Mesendoderm (in vitro differentiated cells): ENCODE measurements at regions not wholly inside any gene's neighbourhood (a gene's known extent, or its start where the extent isn't known, plus 50 kb on each side); places are given as distances from the start of the nearest gene placed in this dataset.

Experiments
- DNase-seq: peaks from one replicate; pipeline ENCODE4 v3.0.0; 2013
- H2AK5ac ChIP-seq: 2 replicates; pipeline ENCODE4 v1.6.1; 2013; ENCODE audit warnings: low read length, inconsistent platforms
- H2BK120ac ChIP-seq: 2 replicates; pipeline ENCODE4 v1.6.1; 2013; ENCODE audit warnings: low read depth, mild to moderate bottlenecking, low read length, moderate library complexity, mixed read lengths
- H2BK15ac ChIP-seq: replicated peaks from 2 replicates; pipeline ENCODE4 v1.6.1; 2013; ENCODE audit warnings: low read depth, mild to moderate bottlenecking, moderate library complexity
- H2BK5ac ChIP-seq: 2 replicates; pipeline ENCODE4 v1.6.1; 2013; ENCODE audit warnings: low read length, inconsistent platforms
- H3K18ac ChIP-seq: 2 replicates; pipeline ENCODE4 v1.6.1; 2013; ENCODE audit warnings: mild to moderate bottlenecking, low read length, mixed read lengths
- H3K23ac ChIP-seq: one replicate; pipeline ENCODE4 v1.6.1; 2013; ENCODE audit warnings: low read length
- H3K27ac ChIP-seq: 2 replicates; pipeline ENCODE4 v1.5.1; 2013; ENCODE audit warnings: low read depth, mild to moderate bottlenecking, inconsistent platforms, low read length, moderate library complexity
- H3K27me3 ChIP-seq: 2 replicates; pipeline ENCODE4 v1.6.1; 2013; ENCODE audit warnings: low read length, control low read depth, mild to moderate bottlenecking, inconsistent platforms; ENCODE audit not compliant: insufficient read depth, poor library complexity
- H3K36me3 ChIP-seq: 2 replicates; pipeline ENCODE4 v1.6.1; 2013; ENCODE audit warnings: low read length, inconsistent platforms; ENCODE audit not compliant: control insufficient read depth, insufficient read depth
- H3K4ac ChIP-seq: one replicate; pipeline ENCODE4 v1.6.1; 2013; ENCODE audit warnings: low read depth, mild to moderate bottlenecking, low read length, moderate library complexity
- H3K4me1 ChIP-seq: 2 replicates; pipeline ENCODE4 v1.6.1; 2013; ENCODE audit warnings: low read depth, low read length, inconsistent platforms; ENCODE audit not compliant: control insufficient read depth
- H3K4me2 ChIP-seq: 2 replicates; pipeline ENCODE4 v1.6.1; 2013; ENCODE audit warnings: low read length
- H3K4me3 ChIP-seq: 2 replicates; pipeline ENCODE4 v1.5.1; 2013; ENCODE audit warnings: mild to moderate bottlenecking, low read length
- H3K56ac ChIP-seq: one replicate; pipeline ENCODE4 v1.6.1; 2013; ENCODE audit warnings: low read length
- H3K79me1 ChIP-seq: 2 replicates; pipeline ENCODE4 v1.6.1; 2013; ENCODE audit warnings: low read length, inconsistent platforms
- H3K79me2 ChIP-seq: 2 replicates; pipeline ENCODE4 v1.6.1; 2013; ENCODE audit warnings: mild to moderate bottlenecking, low read length; ENCODE audit not compliant: control insufficient read depth, insufficient read depth
- H3K9ac ChIP-seq: 2 replicates; pipeline ENCODE4 v1.6.1; 2013; ENCODE audit warnings: low read length, inconsistent platforms
- H4K5ac ChIP-seq: one replicate; pipeline ENCODE4 v1.6.1; 2013; ENCODE audit warnings: low read length
- H4K8ac ChIP-seq: one replicate; pipeline ENCODE4 v1.6.1; 2013; ENCODE audit warnings: low read depth, mild to moderate bottlenecking, control low read depth, low read length, moderate library complexity
- WGBS: extraction: QIAGEN DNeasy Blood & Tissue Kit; methylation state at CpG from one replicate; pipeline ENCODE4 v1.1.7; 2013; ENCODE audit warnings: low lambda C conversion rate, missing lambda C conversion rate; ENCODE audit not compliant: insufficient coverage; ENCODE audit errors: extremely low coverage; 5-methylcytosine and 5-hydroxymethylcytosine counted together

DNA sequence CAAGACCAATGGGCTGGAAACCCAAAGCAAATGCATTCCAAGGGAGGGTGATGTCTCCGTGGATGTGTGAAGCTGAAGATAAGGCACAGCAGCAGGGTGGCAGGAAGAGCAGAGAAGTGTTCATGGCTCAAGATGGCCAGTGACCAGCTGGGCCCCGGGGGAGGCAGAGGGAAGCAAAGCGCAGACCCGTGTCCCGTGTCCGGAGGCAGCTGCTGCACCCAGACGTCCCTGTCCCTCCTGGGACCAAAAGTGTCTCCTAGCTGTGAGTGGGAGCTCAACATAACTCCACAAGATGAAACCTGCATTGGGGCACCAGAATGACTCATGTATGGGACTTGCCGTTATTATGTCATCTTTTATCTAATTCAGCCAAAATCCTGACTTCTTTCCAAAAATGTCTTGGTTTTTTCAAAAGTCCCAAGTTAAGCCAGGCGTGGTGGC lies 118.2 kb downstream of the RIPK4 start:
- H4K5ac ChIP-seq, result no peak overlapping the region
- H3K79me2 ChIP-seq, result no peaks in the 10 kb centered on the region
- no peak overlapping the region for H3K23ac ChIP-seq
- no peaks in the 10 kb centered on the region for H3K79me1 ChIP-seq
- H3K9ac ChIP-seq, result no peak overlapping the region
- no peaks in the 10 kb centered on the region for H3K36me3 ChIP-seq
- peaks cover 3% of the 10 kb centered on the region for H3K4me1 ChIP-seq
- H3K56ac ChIP-seq, result no peak overlapping the region
- H4K8ac ChIP-seq, result no peak overlapping the region
- no peak overlapping the region for H3K4me2 ChIP-seq
- H2AK5ac ChIP-seq, result no peak overlapping the region
- DNase-seq, result peak; percentile 72
- no peak overlapping the region for H3K4me3 ChIP-seq
- H2BK5ac ChIP-seq, result no peak overlapping the region
- no peak overlapping the region for H3K27ac ChIP-seq
- H2BK15ac ChIP-seq, result no peak overlapping the region
- H3K27me3 ChIP-seq, result no peaks in the 10 kb centered on the region
- no CpG with 5 or more reads among the region's 9 CpGs for WGBS
- no peak overlapping the region for H2BK120ac ChIP-seq
- no peak overlapping the region for H3K4ac ChIP-seq
- H3K18ac ChIP-seq, result no peak overlapping the region

DNA sequence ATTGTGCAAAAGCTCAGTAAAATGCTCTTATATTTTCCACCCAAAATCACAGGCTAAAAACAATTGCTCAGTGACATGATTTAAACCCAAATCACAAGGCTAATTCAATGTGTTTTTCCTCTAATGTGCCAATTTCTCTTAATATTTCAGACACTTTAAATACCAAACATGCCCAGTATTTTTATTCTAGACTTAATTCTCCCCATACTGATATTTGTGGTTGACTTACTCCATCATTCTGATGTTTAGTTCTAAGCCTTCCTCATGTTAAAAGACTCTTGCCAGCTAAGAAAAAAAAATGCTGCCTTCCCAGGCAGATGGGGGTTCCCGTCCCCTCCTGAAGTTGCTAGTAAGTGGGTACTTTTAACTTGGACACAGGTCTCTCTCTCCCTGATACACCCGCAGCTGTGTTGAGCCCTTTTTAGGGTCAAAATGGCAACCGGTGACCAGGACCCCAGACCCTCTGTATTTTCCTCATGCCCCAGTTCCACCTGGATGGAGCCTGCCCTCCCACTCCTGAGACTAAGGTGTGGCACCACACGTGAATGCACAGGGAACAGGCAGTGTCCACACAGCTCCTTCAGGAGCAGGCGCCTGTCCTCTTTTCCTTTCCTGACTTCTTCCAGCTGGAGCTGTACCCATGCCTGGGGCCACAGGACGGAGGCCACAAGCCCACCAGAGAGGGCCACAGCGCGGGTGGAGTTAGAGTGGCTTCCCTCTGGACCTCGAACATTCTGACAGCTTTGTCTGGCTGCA lies 118.9 kb downstream of the RIPK4 start:
- H4K8ac ChIP-seq, result no peak overlapping the region
- no peak overlapping the region for H2BK5ac ChIP-seq
- H3K18ac ChIP-seq, result no peak overlapping the region
- no peak overlapping the region for H3K9ac ChIP-seq
- WGBS, result no CpG with 5 or more reads among the region's 9 CpGs
- no peak for DNase-seq
- peaks cover 3% of the 10 kb centered on the region for H3K4me1 ChIP-seq
- H2AK5ac ChIP-seq, result no peak overlapping the region
- no peak overlapping the region for H4K5ac ChIP-seq
- H3K27me3 ChIP-seq, result no peaks in the 10 kb centered on the region
- no peak overlapping the region for H2BK15ac ChIP-seq
- H3K79me2 ChIP-seq, result no peaks in the 10 kb centered on the region
- H3K27ac ChIP-seq, result no peak overlapping the region
- no peak overlapping the region for H3K4me3 ChIP-seq
- no peaks in the 10 kb centered on the region for H3K36me3 ChIP-seq
- no peak overlapping the region for H3K4me2 ChIP-seq
- no peaks in the 10 kb centered on the region for H3K79me1 ChIP-seq
- no peak overlapping the region for H3K23ac ChIP-seq
- H2BK120ac ChIP-seq, result no peak overlapping the region
- no peak overlapping the region for H3K4ac ChIP-seq
- peak overlapping the region; percentile 30 for H3K56ac ChIP-seq

DNA sequence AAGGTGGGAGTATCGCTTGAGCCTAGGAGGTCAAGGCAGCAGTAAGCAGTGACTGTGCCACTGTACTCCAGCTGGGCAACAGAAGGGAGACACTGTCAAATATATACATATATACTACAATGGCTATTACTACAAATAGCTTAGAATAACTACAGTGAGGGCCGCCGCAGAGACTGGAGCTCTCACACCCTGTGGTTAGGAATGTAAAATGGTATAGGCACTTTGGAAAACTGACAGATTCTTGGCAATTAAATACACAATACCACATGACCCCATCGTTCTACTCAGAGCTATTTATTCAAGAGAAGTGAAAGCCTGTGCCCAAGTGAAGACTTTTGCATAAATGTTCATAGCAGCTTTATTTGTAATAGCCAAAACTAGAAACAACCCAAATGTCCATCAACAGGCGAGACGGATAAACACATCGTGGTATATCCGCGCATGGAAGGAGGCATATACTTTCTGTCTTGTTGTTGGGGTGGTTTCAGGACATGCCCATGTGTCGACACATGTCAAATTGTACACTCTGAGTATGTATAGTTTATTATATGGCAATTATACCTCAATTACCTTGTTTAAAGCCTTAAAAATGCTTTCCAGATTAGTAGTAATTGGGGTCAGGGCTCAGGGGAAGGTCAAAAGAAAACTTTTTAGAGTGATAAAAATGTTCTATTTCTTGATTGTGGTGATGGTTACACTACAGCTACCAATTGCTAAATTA lies 123.4 kb downstream of the RIPK4 start:
- Histone ChIP-seq H3K23ac (no peak overlapping the region), H2AK5ac (no peak overlapping the region), H4K5ac (no peak overlapping the region), H3K4me3 (no peak overlapping the region), H3K4me1 (peaks cover 14% of the 10 kb centered on the region), H2BK5ac (no peak overlapping the region), H2BK120ac (no peak overlapping the region), H3K9ac (no peak overlapping the region), H3K27me3 (no peaks in the 10 kb centered on the region), H2BK15ac (peak overlapping the region; percentile 74), H3K4ac (no peak overlapping the region), H3K18ac (no peak overlapping the region), H4K8ac (no peak overlapping the region), H3K36me3 (no peaks in the 10 kb centered on the region), H3K79me1 (no peaks in the 10 kb centered on the region), H3K79me2 (no peaks in the 10 kb centered on the region), H3K27ac (no peak overlapping the region), H3K56ac (no peak overlapping the region), H3K4me2 (no peak overlapping the region)
- no CpG with 5 or more reads among the region's 10 CpGs for WGBS
- no peak for DNase-seq

- Histone ChIP-seq H3K18ac (peak overlapping the region; percentile 15), H3K56ac (peak overlapping the region; percentile 18), H3K4me2 (no peak overlapping the region), H3K79me1 (no peaks in the 10 kb centered on the region), H3K27me3 (no peaks in the 10 kb centered on the region), H3K36me3 (no peaks in the 10 kb centered on the region), H3K79me2 (no peaks in the 10 kb centered on the region), H2BK5ac (peak overlapping the region; percentile 25), H2BK15ac (peak overlapping the region; percentile 9), H3K23ac (no peak overlapping the region), H3K4ac (no peak overlapping the region), H2AK5ac (no peak overlapping the region), H3K9ac (no peak overlapping the region), H4K5ac (no peak overlapping the region), H3K4me1 (peaks cover 10% of the 10 kb centered on the region), H4K8ac (no peak overlapping the region), H2BK120ac (no peak overlapping the region), H3K4me3 (no peak overlapping the region), H3K27ac (no peak overlapping the region)
- peak; percentile 80 for DNase-seq
- WGBS, result no CpG with 5 or more reads among the region's 16 CpGs
These were observed 124.8 kb downstream of the RIPK4 start for GRCh38 chr21:41641821-41642701.

DNA sequence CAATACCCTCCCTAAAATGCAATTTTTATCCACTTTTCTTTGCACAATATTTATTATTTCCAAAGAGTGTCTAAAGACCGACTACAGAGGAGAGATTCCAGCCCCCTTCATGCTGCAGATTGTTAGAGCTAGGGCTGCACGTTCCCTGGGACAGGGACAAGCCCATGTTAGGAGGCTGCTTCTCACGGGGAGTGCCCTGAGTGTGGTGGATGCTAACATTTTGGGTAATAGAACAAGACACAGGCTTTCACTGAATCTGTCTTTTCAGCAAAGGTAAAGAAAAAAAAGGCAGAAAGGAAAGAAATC lies 125.4 kb downstream of the RIPK4 start:
- H3K56ac ChIP-seq, result peak overlapping the region; percentile 71
- H4K5ac ChIP-seq, result no peak overlapping the region
- WGBS, result no CpG with 5 or more reads among the region's 3 CpGs
- H3K4me3 ChIP-seq, result no peak overlapping the region
- H3K9ac ChIP-seq, result no peak overlapping the region
- peaks cover 10% of the 10 kb centered on the region for H3K4me1 ChIP-seq
- no peaks in the 10 kb centered on the region for H3K79me1 ChIP-seq
- H2AK5ac ChIP-seq, result no peak overlapping the region
- no peak overlapping the region for H3K18ac ChIP-seq
- H3K4me2 ChIP-seq, result no peak overlapping the region
- H2BK5ac ChIP-seq, result peak overlapping the region; percentile 78
- H3K23ac ChIP-seq, result no peak overlapping the region
- no peaks in the 10 kb centered on the region for H3K79me2 ChIP-seq
- peak overlapping the region; percentile 1 for H2BK120ac ChIP-seq
- peak overlapping the region; percentile 6 for H3K4ac ChIP-seq
- H4K8ac ChIP-seq, result no peak overlapping the region
- H3K27ac ChIP-seq, result peak overlapping the region; percentile 51
- no peak overlapping the region for H2BK15ac ChIP-seq
- no peaks in the 10 kb centered on the region for H3K36me3 ChIP-seq
- no peak for DNase-seq
- H3K27me3 ChIP-seq, result no peaks in the 10 kb centered on the region
